Cardiac muscle cell (in vitro differentiated cells and primary cell): ENCODE measurements at regions not wholly inside any gene's neighbourhood (a gene's known extent, or its start where the extent isn't known, plus 50 kb on each side); places are given as distances from the start of the nearest gene placed in this dataset.
"Not testable (repeated sequence)": the region's sequence is repeated elsewhere in the genome, so short reads cannot be mapped to it uniquely, and the experiment has no call there.

ENCODE experiments used
- DNase-seq, 2 donors: peaks; one replicate each; pipeline versions ENCODE4 v3.0.0 to v3.0.0-alpha.2; 2010 to 2017; ENCODE audit warnings: low read depth in 1 of 2, low spot score in 1 of 2
- H3K27ac ChIP-seq: fragments of 200-600 bp; sonication (generic); 2 replicates; pipeline ENCODE4 v1.5.1; 2016
- H3K27me3 ChIP-seq: fragments of 200-600 bp; sonication (generic); 2 replicates; pipeline ENCODE4 v1.6.0; 2016; ENCODE audit warnings: control low read depth
- H3K36me3 ChIP-seq: fragments of 200-600 bp; sonication (generic); 2 replicates; pipeline ENCODE4 v1.5.1; 2016; ENCODE audit warnings: control low read depth
- H3K4me1 ChIP-seq: fragments of 200-600 bp; sonication (generic); 2 replicates; pipeline ENCODE4 v1.8.1; 2017; ENCODE audit warnings: low read depth, mild to moderate bottlenecking, mixed run types
- H3K4me3 ChIP-seq: fragments of 200-600 bp; sonication (generic); 2 replicates; pipeline ENCODE4 v1.5.1; 2016; ENCODE audit warnings: mild to moderate bottlenecking
- H3K9me3 ChIP-seq: fragments of 200-600 bp; sonication (generic); 2 replicates; pipeline ENCODE4 v1.5.1; 2017; ENCODE audit warnings: low read depth, mild to moderate bottlenecking, control low read depth
- TF ChIP-seq, protein P1 (sequence below): IDR thresholded peaks from 2 replicates; pipeline ENCODE4 v1.5.1; 2012; ENCODE audit warnings: low read depth, mild to moderate bottlenecking, low read length

DNA sequence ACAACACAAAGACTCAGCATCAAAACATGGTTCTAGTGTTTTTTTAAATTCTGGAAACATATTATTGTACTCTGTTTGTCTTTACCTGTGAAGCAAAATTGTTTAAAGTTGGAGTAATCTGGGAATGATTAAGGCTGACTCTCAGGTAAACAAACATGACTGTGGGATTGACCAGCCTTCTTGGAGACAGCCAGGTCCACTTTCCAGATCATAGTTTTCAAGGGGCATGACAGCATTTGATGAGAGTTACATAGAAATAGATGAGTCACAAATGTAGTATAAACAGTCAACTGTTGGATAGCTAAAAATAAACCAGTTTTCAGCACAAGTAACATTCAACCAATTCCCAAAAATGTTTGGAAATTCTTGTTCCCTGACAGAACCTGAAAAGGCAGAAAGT, 1680.9 kb downstream of the OLFM4 start:
- Histone ChIP-seq H3K36me3 (no peaks in the 10 kb centered on the region), H3K27me3 (no peaks in the 10 kb centered on the region), H3K4me3 (no peak overlapping the region), H3K9me3 (no peaks in the 10 kb centered on the region), H3K27ac (no peak overlapping the region), H3K4me1 (no peaks in the 10 kb centered on the region)
- no peak for DNase-seq
- TF ChIP-seq, protein P1, sequence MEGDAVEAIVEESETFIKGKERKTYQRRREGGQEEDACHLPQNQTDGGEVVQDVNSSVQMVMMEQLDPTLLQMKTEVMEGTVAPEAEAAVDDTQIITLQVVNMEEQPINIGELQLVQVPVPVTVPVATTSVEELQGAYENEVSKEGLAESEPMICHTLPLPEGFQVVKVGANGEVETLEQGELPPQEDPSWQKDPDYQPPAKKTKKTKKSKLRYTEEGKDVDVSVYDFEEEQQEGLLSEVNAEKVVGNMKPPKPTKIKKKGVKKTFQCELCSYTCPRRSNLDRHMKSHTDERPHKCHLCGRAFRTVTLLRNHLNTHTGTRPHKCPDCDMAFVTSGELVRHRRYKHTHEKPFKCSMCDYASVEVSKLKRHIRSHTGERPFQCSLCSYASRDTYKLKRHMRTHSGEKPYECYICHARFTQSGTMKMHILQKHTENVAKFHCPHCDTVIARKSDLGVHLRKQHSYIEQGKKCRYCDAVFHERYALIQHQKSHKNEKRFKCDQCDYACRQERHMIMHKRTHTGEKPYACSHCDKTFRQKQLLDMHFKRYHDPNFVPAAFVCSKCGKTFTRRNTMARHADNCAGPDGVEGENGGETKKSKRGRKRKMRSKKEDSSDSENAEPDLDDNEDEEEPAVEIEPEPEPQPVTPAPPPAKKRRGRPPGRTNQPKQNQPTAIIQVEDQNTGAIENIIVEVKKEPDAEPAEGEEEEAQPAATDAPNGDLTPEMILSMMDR, result no peak

GRCh38 chr13:54733639-54734038, 1705.0 kb downstream of the OLFM4 start:
- H3K4me3 ChIP-seq, result no peak overlapping the region
- H3K27ac ChIP-seq, result no peak overlapping the region
- no peaks in the 10 kb centered on the region for H3K4me1 ChIP-seq
- H3K9me3 ChIP-seq, result no peaks in the 10 kb centered on the region
- no peaks in the 10 kb centered on the region for H3K36me3 ChIP-seq
- peak in 1 of 2 donors; percentile 24 for DNase-seq
- TF ChIP-seq, protein P1, result no peak
- no peaks in the 10 kb centered on the region for H3K27me3 ChIP-seq

GRCh38 chr13:54737211-54737610, 1708.6 kb downstream of the OLFM4 start:
- not testable (repeated sequence) for DNase-seq, H3K9me3 ChIP-seq, H3K36me3 ChIP-seq, H3K4me1 ChIP-seq, H3K27ac ChIP-seq, H3K27me3 ChIP-seq, H3K4me3 ChIP-seq

DNA sequence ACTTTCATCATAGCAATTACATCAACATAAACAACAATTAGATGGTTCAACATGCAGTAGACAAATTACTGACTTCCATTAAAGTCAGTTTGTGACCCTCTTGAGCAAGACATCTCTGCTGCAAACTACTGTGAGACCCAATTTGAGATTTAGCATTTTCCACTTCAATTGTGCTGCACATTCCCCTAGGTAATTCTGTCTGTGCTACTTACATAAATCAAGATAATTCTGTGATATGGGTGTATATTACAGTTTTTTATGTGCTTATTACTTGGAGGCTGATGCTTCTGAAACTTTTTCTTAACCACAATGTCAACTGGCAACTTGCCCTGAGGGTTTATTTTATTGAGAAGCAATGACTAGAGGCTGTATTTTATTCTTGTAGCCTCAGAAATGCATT, 1714.4 kb downstream of the OLFM4 start:
- Histone ChIP-seq H3K4me1 (no peaks in the 10 kb centered on the region), H3K36me3 (no peaks in the 10 kb centered on the region), H3K27me3 (no peaks in the 10 kb centered on the region), H3K4me3 (no peak overlapping the region), H3K27ac (no peak overlapping the region), H3K9me3 (no peaks in the 10 kb centered on the region)
- TF ChIP-seq, protein P1, result no peak
- DNase-seq, result no peak

DNA sequence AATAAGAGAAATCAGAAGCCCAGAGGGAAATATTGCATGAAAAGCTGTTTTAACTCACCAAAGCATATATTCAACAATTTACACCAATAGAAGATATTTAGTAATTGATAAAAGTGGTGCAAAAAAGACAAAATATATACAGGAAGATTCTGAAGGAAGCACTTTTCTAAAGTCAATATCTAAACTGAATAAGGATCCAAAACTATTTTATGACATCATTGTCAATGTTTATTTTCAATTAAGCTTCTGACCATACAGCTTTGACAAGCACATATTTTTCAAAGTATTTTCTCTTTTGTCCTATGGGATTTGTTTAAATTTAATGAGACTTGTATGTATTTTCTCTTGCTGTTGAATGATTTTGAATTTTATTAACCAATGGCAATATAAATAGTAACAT, 1716.1 kb downstream of the OLFM4 start:
- Histone ChIP-seq H3K27me3 (no peaks in the 10 kb centered on the region), H3K27ac (no peak overlapping the region), H3K4me3 (no peak overlapping the region), H3K36me3 (no peaks in the 10 kb centered on the region), H3K9me3 (no peaks in the 10 kb centered on the region), H3K4me1 (no peaks in the 10 kb centered on the region)
- DNase-seq, result no peak
- TF ChIP-seq, protein P1, result no peak

- H3K27ac ChIP-seq, result no peak overlapping the region
- no peaks in the 10 kb centered on the region for H3K27me3 ChIP-seq
- TF ChIP-seq, protein P1, result no peak
- H3K4me1 ChIP-seq, result no peaks in the 10 kb centered on the region
- no peaks in the 10 kb centered on the region for H3K9me3 ChIP-seq
- H3K4me3 ChIP-seq, result no peak overlapping the region
- DNase-seq, result peak in 1 of 2 donors; percentile 6
- H3K36me3 ChIP-seq, result no peaks in the 10 kb centered on the region
Measured at GRCh38 chr13:54750521-54750920, 1721.9 kb downstream of the OLFM4 start.
